ENCODE measurements at regions not wholly inside any gene's neighbourhood (a gene's known extent, or its start where the extent isn't known, plus 50 kb on each side); places are given as distances from the start of the nearest gene placed in this dataset.
"Not testable (repeated sequence)": the region's sequence is repeated elsewhere in the genome, so short reads cannot be mapped to it uniquely, and the experiment has no call there.

- no peak for DNase-seq
Observed at GRCh38 chr2:59190518-59190917, 949.4 kb upstream of the FANCL start.

DNA sequence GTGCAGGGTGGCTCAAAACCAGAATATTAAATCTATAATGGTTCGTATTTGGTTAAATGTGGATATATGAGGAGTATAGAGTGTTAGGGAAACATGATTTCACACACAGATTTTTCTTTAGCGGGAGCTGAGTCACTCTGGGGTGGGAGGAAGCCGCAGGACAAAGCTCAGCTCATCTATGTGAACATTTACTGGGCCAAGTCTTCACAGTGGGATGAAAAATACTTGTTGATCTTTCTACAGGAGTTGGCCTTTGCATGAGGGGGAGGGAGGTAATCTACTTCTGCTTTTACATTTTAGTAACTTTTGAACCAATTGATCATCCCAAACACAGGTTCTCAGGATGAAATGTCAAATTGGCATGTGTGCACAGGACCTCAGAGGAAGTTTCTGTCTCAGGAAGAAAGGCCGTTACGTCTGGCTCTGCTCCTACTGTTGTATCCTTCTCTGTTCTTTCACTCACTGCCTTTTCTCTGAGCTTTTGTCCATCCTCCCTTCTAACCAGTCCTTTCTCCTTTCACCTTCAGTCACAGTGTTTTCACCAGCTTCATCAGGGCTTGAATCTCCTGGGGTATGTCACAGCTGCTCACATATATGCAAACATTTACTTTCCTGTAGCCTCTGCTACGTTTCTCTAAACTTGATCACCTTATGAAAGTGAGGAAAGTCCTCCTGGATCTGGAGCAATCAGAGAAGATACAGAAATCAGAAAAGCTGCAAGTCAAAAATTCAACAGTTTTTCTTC, 943.3 kb upstream of the FANCL start:
- no peak for DNase-seq

DNA sequence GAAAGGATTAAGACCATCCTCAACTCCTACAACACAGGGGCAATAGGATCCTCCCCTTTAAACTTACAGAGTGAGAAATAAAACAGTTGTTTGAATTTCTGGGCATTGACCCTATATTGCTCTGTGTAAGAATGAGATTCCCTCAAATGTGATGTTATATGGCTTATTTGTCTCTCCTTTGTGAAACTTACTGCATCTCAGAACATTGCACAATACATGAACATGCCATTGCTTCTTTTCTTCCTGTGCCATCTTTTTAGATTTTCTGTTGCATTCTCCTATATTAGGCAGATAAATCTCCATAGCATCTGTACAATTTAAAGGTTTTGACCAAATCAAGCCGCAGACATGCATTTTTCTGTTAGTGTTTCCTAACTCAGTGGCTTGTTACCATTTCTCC, 941.9 kb upstream of the FANCL start:
- no peak for DNase-seq

- DNase-seq, result no peak
Observed at GRCh38 chr2:59182249-59182648, 941.1 kb upstream of the FANCL start.

- DNase-seq, result no peak
Observed at GRCh38 chr2:59181347-59181746, 940.2 kb upstream of the FANCL start.

DNA sequence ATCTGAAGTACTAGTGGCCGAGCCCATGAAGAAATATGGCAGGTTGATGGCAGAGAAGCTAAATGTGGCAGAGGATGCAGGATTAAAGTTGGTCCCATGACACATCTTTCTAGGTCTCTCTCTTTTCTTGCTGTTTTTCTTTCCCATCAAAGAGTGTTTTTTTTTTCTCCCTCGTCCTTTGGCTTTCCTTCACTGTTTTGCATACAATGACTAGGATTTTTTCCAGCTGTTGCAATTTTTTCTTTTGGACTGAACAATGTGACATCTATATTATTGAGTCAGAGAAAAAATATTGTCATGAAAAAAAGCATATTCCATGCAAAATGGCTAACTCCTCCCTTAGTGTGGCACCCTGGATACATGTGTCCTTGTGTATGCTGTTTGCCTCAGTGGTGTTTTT, 939.5 kb upstream of the FANCL start:
- no peak for DNase-seq

- no peak for DNase-seq
Observed at GRCh38 chr2:59180111-59180510, 939.0 kb upstream of the FANCL start.

- DNase-seq, result no peak
Observed at GRCh38 chr2:59177748-59178147, 936.6 kb upstream of the FANCL start.

DNA sequence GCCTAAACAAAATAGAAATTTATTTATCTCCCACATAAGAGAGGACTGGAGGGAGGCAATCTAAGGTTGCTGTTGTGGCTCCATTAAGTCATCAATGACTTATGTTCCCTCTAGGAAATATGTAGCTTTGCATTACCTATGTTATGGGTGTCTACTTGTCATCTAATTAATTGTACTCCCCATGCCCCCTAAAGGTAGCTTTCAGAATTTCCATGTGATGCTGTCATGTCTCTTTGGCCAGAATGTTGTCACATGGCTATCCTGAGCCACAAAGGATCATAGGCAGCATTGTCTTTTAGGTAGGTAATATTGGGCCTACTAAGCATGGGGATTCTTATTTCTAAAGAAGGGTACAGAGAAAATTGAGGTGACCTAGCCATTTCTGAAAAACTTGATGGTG, 935.6 kb upstream of the FANCL start:
- no peak for DNase-seq

- DNase-seq, result no peak
Observed at GRCh38 chr2:59174536-59175243, 933.6 kb upstream of the FANCL start.

DNA sequence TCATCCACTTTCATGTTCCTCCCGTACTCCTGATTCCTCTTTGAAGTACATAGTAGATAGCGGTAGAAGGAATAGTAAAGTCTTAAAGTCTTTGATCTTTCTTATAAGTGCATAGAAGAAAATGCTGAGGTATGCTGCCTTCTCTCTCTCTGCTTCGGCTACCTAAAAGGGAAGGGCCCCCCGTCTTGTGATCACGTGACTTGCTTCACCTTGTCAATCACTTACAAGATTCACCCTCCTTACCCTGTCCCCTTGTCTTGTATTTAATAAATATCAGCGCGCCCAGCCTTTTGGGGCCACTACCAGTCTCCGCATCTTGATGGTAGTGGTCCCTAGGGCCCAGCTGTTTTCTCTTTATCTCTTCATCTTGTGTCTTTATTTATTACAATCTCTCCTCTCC, 932.2 kb upstream of the FANCL start:
- no peak for DNase-seq

DNA sequence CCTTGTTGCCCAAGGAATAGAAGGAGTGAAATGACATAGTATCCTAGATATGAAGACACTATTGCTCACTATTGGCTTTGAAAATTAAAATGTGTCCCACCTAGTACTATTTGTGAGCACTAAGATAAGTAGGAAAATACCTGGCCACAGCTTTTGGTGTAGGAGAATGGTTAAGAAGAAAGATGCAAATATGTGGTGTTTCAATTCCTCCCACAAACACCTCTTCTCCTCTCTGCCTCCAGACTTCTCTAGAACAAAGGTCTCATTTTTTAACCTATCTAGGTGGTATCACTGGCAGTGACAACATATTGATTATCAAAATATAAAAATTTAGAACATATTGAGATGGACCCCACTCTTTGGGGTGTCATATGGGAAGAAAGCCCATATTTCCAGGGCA, 929.9 kb upstream of the FANCL start:
- no peak for DNase-seq

GRCh38 chr2:59168766-59169165, 927.6 kb upstream of the FANCL start:
- DNase-seq, result no peak

DNA sequence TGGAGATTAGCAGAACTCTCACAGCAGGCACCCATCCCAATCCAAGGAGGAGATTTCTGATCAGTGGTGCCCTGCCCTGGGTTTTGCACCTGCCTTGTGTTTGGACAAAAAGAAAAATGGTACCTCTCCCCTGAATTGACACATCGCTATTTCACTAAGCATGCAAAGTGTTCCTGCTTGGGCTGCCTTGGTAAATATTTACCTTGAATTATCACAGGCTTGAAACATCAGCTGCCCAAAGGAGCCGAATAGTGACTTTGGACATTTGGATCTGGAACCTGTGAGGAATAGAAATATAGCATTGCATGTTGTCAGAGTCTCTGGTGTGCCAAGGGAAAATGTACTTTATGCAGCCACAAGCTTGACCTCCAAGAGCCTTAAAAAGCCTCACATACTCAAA, 926.4 kb upstream of the FANCL start:
- no peak for DNase-seq

DNA sequence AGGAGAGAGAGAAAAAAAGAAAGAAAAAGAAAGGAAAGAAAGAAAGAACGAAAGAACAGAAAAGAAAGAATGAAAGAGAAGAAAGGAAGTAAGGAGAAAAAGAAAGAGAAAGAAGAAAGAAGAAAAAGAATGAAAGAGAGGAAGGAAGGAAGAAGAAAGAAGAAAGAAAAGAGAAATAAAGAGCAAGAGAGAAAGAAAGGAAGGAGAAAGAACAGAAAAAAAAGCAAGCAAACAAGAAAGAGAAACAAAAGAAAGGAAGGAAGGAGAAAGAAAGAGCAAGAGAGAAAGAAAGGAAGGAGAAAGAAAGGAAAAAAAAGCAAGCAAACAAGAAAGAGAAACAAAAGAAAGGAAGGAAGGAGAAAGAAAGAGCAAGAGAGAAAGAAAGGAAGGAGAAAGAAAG, 916.8 kb upstream of the FANCL start:
- not testable (repeated sequence) for DNase-seq

- no peak for DNase-seq
Observed at GRCh38 chr2:59151805-59152204, 910.7 kb upstream of the FANCL start.

DNA sequence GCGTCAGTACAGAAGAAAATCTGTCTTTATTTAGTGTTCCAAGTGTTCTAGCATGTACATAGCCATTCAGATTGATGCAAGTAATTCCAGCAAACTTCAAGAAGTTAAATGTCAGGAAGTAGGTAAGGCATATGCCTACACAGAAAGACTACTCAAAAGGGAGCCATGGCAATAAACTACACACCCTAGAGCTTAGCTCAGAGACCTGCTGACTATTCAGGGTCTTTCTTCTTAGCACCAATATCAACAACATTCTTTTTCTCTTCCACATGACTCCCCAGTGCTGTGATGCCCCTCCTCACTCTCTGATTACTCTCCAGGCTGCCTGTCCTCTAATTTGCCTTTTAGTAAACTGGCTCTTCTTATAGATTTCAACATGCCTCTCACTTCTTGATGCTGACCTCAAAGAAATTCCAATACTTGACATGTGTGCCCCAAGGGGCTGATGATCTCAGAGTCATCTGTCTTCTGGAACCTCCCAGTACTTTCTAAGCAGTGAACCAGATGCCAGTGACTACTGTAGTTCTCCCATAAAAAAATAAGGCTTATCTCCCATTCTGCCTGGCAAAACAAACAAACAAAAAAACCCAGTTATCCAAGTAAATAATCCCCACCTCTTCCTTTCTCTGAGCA, 909.2 kb upstream of the FANCL start:
- DNase-seq, result no peak

GRCh38 chr2:59149271-59149670, 908.1 kb upstream of the FANCL start:
- DNase-seq, result no peak

DNA sequence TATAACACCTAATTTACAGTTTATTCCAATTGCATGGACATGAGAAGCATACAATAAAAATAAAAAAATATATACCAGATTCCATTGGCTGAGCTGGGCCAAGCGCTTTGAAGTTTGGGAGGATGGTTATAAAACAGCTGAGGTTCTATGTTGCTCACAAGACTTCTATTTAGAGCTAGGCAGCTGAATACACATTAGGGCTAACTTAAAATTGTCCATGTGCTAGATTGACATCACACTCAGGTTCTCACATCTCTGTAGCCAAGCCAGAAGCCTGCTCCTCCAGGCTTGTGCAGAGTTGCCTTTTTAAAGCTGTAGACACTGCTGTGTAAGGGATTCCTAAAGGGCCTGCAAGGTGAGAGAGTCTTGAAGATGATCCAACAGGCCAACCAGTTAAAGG, 871.1 kb upstream of the FANCL start:
- no peak for DNase-seq

DNA sequence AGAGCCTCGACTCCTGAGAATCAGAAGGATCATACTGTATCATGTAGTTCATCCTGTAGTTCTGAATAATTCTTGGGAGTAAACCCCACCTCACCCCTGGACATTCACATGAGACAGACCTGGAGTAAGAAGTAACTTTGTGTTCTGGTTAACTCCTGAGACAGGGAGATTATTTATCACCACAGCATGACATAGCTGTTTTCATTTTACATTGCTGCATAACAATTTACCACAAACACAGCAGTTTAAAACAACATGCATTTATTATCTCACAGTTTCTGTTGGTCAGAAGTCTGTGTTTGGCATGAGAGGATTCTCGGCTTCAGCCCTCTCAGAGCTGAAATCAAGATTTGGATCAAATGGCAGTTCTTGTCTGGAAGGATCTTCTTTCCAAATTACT, 855.8 kb upstream of the FANCL start:
- no peak for DNase-seq

GRCh38 chr2:59093571-59093970, 852.4 kb upstream of the FANCL start:
- DNase-seq, result no peak

GRCh38 chr2:59084326-59084725, 843.2 kb upstream of the FANCL start:
- no peak for DNase-seq

DNA sequence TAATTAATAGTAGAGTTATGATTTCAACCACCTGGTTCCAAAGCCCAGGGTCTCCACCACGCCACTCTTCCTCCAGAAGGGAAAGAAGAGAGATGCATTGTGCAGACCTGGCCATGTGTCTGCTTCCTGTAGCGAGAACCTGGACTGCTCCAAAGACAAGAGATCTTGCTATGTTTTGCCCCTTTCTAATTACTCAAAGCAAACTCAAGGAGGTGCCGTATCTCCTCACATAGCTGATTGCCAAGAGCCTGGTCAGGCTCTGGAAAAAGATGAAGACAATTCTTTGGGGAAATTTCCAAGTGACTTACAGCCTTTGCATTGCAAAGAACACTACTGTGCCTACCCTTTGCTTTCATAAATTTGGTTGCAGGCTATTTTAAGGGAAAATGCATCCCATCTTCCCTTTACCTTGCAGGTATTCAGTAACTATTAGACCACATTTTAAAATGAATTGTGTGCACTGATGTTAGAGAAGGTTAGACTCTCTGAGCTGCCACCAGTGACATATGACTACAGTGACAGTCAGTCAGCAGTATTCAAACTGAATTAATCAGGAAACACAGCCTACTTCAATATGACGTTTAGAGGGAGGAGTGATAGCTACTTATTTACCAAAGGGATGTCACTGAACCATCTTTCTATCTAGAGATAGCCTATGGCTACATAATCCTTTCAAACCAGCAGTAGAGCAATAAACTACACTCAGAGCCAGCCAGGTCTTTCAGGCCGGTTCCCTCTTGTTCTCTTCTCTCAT, 842.1 kb upstream of the FANCL start:
- no peak for DNase-seq

GRCh38 chr2:59082657-59083056, 841.5 kb upstream of the FANCL start:
- no peak for DNase-seq

All from activated gamma-delta T cell treated with Interleukin-2 at 50 U/mL for 16 hours (primary cell).